GM18909 (cell line): ENCODE measurements at regions not wholly inside any gene's neighbourhood (a gene's known extent, or its start where the extent isn't known, plus 50 kb on each side); places are given as distances from the start of the nearest gene placed in this dataset.
"Not testable (repeated sequence)": the region's sequence is repeated elsewhere in the genome, so short reads cannot be mapped to it uniquely, and the experiment has no call there.

ENCODE experiments used
- ATAC-seq: cut with Tn5 transposase; IDR thresholded peaks from one replicate; pipeline ENCODE4 v1.9.1; 2021; ENCODE audit warnings: mild to moderate bottlenecking; ENCODE audit not compliant: unreplicated experiment, poor library complexity

DNA sequence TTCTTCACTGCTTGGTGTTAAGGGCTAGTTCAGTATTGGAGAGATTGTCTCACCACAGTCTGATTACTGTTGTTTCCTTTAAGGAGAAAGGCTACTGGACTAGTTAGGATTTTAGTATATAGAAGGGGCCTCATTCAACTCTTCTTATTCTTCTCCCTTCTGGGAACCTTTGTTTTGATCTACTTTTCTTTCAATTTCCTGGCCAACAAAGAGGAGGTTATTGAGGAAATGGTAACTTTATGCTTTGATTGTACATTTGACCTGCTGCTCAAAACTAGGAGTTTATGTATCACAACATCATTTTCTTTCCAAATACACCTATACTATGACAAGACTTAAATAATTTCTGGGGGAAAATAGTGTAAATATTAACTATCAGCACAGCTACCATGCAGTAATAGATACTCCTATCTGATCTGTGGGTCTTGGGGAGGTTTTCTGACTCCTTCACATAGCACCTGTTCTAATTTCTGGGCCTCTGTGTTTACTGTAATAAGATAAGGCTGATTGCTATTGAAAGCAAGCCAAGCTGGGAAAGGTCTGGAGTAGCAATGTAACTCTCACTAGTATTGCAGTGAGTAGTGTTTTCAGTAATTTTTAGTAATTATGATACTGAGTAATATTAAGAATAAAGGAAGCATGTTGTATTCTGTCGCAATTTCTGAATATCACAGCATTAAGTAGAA is 395.3 kb downstream of the NUP35 start:
- ATAC-seq = no peak

GRCh38 chr2:183521911-183522310 is 397.7 kb downstream of the NUP35 start:
- ATAC-seq = no peak

DNA sequence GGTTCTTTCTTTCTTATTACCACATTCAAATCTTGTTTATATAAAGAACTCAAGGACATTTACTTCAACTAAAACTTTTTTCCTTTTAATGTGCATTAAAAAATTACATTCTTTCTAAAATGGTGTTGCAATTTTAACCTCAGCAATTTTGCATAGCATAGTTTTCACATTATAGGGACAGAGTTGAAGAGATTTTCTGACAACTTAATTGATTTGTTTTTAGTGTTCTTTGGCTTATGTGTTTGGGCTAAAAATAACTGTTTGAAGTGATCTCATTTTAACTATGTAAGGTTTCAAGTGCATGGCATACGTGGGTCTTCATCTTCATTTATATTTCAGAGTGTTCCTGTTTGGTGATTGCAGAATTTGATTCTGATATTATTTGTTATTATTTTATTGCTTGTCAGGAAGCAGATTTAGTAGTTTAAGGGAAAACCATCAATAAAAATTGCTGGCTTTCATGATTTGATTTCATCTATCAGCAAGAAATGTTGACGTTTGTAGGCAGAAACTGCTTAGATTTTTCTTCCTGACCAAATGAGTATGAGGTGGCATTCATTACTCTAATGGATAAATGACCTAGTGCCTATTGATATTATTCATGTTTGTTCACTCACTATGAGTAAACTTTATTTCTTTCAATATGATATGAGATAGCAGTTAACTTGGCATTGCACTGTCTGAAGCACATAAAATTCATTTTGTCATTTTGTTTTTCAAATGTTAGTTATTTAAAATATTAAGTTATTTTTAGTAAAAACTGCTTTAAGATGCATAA is 398.4 kb downstream of the NUP35 start:
- ATAC-seq = no peak

DNA sequence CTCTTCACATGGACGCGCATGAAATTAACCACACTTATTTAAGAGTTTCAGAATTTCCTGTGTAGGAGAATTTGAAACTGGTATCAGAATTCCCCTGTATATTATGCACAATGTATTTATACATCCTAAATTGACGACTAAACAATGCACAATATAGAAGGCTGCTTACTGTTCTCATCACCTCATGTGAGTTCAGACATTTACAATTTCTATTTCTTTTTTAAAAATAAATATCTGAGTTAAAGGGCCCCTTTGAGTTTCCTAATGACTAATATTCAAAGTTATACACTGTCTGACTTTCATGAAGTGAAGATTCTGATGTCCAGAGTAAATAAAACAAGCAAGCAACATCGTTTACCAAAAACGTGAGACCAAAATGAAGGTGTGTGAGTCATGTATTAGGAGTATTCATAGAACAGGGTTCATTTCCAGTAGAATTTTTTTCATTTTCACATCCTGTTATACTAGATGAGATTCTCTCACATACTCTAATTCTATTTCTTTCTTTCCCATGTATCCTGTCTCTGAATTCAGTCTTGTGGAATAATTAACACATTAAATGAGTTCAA is 406.2 kb downstream of the NUP35 start:
- peak; percentile 64 for ATAC-seq

DNA sequence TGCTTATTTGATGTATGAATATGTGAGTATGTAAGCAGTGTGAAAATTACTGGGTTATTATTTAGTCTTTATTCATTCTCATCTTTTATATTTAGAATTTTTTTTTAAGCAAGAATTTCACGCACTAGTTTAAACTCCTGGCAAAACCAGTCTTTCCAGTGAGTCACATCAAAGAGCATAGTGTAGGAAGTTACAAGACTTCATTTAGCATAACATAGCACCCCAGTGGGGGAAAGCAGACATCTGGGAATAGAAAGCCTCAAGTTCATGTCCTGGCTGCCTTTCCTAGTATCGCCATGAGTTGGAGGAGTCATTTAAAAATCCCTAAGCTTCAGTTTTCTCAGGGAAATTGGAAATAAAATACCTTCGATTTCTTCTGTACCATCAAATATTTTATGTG is 408.3 kb downstream of the NUP35 start:
- no peak for ATAC-seq

DNA sequence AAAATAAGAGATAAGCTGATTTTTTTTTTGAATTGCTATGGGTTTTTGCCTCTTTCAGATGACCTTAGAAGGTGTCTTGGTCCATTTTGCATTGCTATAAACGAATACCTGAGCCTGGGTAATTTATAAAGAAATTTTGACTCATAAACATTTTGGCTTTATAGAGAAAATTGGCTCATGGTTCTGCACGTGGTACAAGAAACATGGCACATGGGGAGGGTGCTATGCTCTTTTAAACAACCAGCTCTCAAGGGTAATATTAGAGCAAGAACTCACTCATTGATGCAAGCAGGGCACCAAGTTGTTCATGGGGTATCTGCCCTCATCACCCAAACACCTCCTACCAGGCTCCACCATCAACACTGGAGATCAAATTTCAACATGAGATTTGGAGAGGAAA is 408.8 kb downstream of the NUP35 start:
- no peak for ATAC-seq

DNA sequence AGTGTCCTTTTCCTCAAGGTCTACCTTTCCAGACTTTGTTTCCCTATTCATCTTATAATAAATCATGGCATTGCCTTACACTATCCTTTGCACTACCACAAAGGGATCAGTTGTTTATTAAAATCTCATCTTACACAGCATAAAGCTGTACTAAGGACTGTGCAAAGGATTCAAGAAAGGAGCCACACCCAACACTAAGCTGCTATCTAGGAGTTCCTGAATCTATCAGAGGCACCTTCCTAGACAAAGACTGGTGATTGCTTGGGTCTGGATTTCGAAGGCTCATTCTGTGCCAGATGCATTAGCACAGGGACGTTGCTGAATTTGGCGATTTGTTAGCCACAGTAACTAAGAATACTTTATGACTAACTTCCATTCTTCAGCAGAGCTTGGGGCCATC is 412.0 kb downstream of the NUP35 start:
- no peak for ATAC-seq

DNA sequence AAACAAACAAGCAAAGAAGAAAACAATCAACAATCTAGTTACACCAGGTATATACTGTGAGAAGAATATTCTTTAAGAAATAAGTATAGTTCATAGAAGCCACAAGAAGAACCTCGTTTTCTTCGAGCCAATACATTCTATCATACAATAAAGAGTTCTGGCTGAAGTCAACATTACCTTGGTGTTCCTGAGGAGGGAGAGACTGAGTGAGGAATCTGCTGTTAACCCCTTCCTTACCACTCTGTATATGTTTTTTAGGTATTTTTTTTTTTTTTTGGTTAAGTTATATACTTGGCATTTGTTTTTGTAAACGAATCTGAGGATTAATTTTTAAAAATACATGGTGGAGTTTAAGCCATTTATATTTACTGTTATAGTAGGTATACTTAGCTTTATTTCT is 412.5 kb downstream of the NUP35 start:
- ATAC-seq = no peak

DNA sequence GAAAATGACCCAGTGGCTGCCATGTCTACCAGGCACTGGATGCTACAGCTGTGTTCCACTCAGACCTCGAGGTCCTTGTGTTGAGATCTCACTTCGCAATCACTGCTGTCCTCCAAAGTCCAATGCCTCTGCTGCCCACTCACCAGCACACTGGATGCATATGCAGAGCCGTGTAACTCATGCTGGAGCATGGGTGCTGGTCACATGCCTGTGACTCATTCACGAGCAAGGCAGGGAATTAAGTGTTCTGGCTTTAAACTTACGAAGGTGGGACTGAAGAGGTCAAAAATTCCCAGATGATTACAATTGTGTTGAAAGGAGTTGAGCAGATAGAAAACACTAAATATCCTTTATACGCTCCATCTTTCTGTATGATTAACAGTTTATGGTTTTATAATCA is 417.5 kb downstream of the NUP35 start:
- no peak for ATAC-seq

- ATAC-seq = no peak
Measured at GRCh38 chr2:183542606-183543005, 418.4 kb downstream of the NUP35 start.

DNA sequence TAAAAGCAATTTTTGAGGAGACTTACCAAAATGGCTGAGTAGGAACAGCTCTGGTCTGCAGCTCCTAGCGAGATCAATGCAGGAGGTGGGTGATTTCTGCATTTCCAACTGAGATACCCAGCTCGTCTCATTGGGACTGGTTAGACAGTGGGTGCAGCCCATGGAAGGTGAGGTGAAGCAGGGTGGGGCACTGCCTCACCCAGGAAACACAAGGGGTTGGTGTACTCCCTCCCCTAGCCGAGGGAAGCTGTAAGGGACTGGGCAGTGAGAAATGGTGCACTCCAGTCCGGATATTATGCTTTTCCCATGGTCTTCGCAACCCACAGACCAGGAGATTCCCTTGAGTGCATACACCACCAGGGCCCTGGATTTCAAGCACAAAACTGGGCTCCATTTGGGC is 419.0 kb downstream of the NUP35 start:
- peak; percentile 14 for ATAC-seq

- peak; percentile 83 for ATAC-seq
Measured at GRCh38 chr2:183543731-183544130, 419.5 kb downstream of the NUP35 start.

DNA sequence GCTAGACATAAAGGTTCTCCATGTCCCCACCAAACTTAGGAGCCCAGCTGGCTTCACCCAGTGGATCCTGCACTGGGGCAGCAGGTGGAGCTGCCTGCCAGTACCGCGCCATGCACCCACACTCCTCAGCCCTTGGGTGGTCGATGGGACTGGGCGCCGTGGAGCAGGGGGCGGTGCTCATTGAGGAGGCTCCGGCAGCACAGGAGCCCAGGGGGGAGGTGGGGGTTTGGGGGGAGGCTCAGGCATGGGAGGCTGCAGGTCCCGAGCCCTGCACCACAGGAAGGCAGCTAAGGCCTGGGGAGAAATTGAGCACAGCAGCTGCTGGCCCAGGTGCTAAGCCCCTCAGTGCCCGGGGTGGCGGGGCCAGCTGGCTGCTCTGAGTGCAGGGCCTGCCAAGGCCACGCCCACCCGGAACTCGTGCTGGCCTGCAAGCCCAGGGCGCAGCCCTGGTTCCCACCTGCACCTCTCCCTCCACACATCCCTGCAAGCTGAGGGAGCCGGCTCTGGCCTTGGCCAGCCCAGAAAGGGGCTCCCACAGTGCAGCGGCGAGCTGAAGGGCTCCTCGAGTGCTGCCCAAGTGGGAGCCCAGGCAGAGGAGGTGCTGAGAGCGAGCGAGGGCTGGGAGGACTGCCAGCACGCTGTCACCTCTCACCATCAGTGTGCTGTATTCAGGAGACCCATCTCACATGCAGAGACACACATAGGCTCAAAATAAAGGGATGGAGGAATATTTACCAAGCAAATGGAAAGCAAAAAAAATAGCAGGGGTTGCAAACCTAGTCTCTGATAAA is 422.5 kb downstream of the NUP35 start:
- ATAC-seq = not testable (repeated sequence)

GRCh38 chr2:183552716-183553115 is 428.5 kb downstream of the NUP35 start:
- no peak for ATAC-seq

DNA sequence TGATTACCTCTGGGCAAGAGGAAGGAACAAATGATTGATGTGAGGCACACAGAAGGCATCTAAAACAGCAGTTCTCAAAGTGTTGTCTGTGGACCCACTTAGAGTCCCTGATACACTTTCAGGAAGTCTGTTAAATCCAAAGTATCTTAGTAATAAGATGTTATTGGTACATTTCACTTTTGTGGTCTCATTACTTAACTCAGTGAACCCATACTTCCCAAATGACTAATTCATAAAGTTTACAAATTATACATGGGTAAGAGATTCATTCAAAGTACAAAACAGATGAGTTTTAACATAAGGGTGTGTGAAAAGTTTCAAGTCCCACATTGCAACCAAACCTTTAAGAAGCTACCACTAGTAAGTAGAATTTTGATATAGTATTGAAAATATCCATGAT is 440.5 kb downstream of the NUP35 start:
- no peak for ATAC-seq

GRCh38 chr2:183575481-183575880 is 451.2 kb downstream of the NUP35 start:
- no peak for ATAC-seq

- ATAC-seq = no peak
Measured at GRCh38 chr2:183579686-183580085, 455.4 kb downstream of the NUP35 start.

DNA sequence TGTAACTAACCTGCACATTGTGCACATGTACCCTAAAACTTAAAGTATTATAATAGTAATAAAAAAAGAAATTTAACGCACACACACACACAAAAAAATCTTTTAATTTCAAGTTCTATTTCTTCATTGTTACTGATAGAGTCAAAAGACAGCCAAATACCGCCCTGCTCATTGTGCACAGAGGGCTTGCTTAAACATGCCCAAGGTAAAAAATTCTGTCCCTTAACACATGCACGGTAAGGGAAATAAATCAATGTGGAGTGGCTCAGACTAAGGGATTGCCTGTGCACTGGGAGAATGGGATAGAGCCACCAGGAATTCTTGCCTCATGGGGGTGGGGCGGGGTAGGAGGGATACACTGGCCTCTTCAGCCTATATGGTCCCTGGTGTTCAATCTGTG is 468.0 kb downstream of the NUP35 start:
- no peak for ATAC-seq

DNA sequence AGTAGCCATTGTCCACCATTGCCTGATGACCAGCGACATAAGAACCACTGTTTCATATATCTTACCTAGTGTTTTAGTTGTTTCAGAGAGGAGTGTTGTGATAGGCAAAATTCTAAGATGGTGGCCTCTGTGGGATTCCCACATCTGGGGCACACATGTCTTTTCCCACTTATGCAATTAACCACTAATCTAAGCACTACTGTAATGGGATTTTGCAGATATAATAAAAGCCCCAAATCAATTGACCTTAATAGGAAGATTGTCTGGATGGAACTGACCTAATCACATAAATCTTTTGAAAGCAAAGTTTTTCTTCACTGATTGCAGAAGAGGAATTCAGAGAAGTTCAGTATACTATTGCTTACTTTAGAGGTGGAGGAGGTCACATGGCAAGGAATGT is 469.9 kb downstream of the NUP35 start:
- no peak for ATAC-seq

DNA sequence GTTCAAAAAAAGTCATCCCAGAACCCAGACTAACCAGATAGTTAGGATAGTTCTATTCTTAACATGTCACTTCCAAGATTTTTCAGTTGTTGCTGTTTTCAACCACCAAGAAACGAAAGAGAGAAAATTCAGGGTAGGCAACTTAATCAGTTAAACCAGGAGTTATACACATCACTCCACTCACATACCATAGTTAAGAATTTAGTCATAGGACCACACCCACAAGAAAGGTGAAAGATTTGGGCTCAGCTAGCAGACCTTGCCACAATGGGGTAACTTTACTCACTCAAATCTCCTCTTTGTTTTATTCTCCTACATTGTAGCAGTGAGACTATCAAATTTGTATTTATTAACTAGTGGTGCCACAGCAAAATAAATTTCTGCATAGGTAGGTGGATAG is 473.6 kb downstream of the NUP35 start:
- ATAC-seq = no peak

- ATAC-seq = no peak
Measured at GRCh38 chr2:183604065-183604464, 479.8 kb downstream of the NUP35 start.
